Skin epidermis (tissue), 12 donors: ENCODE measurements at regions not wholly inside any gene's neighbourhood (a gene's known extent, or its start where the extent isn't known, plus 50 kb on each side); places are given as distances from the start of the nearest gene placed in this dataset.
"Not testable (repeated sequence)": the region's sequence is repeated elsewhere in the genome, so short reads cannot be mapped to it uniquely, and the experiment has no call there.

ENCODE experiments used
- H3K27ac ChIP-seq, 21 experiments: fragments of 200-600 bp; sonication (generic) in 11 of 21; one replicate each; pipeline ENCODE4 v1.5.0; 2020; ENCODE audit warnings: mild to moderate bottlenecking in 3 of 21, inconsistent platforms in 2 of 21, moderate library complexity in 2 of 21
- H3K4me3 ChIP-seq, 7 experiments: fragments of 200-600 bp; sonication (generic) in 2 of 7; one replicate each; pipeline ENCODE4 v1.5.0; 2020; ENCODE audit warnings: inconsistent platforms in 2 of 7, mild to moderate bottlenecking in 2 of 7, moderate library complexity in 1 of 7

GRCh38 chr4:67342291-67342690 lies 203.0 kb downstream of the CENPC start:
- Histone ChIP-seq H3K27ac (no peak overlapping the region), H3K4me3 (no peak overlapping the region)

DNA sequence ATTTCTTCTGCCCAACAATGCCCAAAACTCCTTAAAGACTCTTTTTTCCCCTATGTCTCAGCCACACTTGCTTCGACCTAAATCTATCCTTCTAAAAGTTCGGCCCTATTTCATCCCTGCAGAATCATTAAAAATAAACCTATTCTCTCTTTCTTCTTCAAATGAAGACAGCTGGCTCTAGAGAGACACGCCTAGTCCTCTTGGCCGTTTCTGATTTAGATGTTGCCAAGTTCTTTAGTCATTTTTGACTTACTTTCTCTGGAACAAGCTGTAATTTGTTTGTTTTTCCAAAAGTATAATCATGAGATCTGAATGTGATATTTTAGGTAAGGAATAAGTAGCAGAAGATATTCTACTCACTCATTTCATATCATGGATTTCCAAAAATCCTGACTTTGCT lies 211.6 kb downstream of the CENPC start:
- Histone ChIP-seq H3K27ac (no peak overlapping the region), H3K4me3 (no peak overlapping the region)

- H3K27ac ChIP-seq = no peak overlapping the region
- no peak overlapping the region for H3K4me3 ChIP-seq
Measured at GRCh38 chr4:67332627-67333026, 212.7 kb downstream of the CENPC start.

DNA sequence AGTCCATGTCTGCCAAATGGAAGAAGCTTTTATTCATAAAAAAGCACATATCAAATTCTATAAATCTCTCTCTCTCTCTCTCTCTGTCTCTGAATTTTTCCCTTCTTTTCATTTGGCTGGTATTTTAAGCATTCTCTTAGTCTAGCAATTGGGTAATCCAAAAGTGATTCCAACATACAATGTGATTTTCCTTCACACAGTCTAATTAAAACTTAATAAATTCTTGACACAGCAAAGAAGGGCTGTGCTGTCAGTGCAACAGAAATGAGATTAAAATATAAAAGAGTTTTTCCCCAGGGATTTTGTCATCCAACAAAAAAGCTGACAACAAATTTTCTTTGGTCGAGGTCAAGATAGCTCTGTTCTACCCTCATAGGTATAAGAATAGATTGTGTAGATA lies 216.9 kb downstream of the CENPC start:
- Histone ChIP-seq H3K4me3 (no peak overlapping the region), H3K27ac (no peak overlapping the region)

DNA sequence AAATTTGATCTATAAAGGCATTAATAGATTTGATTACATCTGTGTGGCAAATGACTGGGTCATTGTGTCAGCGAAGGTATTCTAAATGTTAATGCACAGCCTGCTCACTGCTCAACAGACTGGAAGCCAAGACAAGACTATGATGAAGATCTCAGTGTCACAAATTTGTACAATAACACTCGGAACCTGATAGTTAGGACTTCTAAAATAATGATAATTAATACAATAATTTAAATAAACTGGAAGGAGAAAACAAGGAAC lies 217.4 kb downstream of the CENPC start:
- H3K27ac ChIP-seq = no peak overlapping the region
- H3K4me3 ChIP-seq = no peak overlapping the region

- H3K4me3 ChIP-seq = no peak overlapping the region
- no peak overlapping the region for H3K27ac ChIP-seq
Measured at GRCh38 chr4:67327245-67328017, 217.9 kb downstream of the CENPC start.

GRCh38 chr4:67325791-67326190 lies 219.5 kb downstream of the CENPC start:
- no peak overlapping the region for H3K4me3 ChIP-seq
- H3K27ac ChIP-seq = no peak overlapping the region

GRCh38 chr4:67320645-67321044 lies 224.7 kb downstream of the CENPC start:
- Histone ChIP-seq H3K4me3 (no peak overlapping the region), H3K27ac (no peak overlapping the region)

DNA sequence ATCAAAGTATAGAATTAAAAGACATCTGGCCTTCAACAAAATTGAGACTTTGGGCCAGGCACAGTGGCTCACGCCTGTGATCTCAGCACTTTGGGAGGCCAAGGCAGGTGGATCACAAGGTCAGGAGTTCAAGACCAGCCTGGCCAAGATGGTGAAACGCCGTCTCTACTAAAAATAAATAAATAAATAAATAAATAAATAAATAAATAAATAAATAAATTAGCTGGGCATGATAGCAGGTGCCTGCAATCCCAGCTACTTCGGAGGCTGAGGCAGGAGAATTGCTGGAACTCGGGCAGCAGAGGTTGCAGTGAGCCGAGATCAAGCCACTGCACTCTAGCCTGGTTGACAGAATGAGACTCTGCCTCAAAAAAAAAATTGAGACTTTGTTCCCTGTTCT lies 225.7 kb downstream of the CENPC start:
- H3K4me3 ChIP-seq, H3K27ac ChIP-seq: not testable (repeated sequence)

DNA sequence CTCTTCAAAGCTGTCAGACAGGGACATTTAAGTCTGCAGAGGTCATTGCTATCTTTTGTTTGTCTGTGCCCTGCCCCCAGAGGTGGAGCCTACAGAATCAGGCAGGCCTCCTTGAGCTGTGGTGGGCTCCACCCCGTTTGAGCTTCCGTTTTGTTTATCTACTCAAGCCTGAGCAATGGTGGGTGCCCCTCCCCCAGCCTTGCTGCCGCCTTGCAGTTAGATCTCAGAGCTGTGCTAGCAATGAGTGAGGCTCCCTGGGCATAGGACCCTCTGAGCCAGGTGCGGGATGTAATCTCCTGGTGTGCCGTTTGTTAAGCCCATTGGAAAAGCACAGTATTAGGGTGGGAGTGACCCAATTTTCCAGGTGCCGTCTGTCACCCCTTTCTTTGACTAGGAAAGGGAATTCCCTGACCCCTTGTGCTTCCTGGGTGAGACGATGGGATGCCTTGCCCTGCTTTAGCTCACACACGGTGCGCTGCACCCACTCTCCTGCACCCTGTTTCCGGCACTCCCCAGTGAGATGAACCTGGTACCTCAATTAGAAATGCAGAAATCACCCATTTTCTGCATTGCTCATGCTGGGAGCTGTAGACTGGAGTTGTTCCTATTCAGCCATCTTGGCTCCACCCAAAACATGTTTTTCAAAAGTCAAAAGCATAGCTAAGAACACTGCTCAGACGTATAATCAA lies 244.7 kb downstream of the CENPC start:
- not testable (repeated sequence) for H3K27ac ChIP-seq, H3K4me3 ChIP-seq

DNA sequence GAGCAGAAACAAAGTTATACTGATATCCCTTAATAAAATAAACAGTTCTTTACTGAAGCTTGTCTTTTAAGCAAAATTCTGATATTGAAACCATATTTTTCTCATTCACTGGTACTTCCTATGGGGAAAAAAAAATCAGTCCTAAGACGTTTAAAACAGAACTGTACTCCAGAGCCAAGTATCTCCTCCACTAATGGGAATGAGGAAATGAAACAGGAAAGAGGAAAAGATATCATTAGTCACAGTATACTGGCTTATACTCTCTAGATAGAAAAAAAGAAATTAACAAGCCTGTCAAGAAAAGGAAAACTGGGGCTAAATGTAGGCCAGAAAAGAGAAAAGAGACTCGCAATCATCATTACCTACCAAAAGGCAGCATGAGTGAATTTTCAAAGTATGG lies 252.7 kb downstream of the CENPC start:
- no peak overlapping the region for H3K27ac ChIP-seq

GRCh38 chr4:67292045-67292444 lies 253.3 kb downstream of the CENPC start:
- H3K4me3 ChIP-seq = no peak overlapping the region
- no peak overlapping the region for H3K27ac ChIP-seq

More for the DNA sequence above, 252.7 kb downstream of the CENPC start:
- no peak overlapping the region for H3K4me3 ChIP-seq

DNA sequence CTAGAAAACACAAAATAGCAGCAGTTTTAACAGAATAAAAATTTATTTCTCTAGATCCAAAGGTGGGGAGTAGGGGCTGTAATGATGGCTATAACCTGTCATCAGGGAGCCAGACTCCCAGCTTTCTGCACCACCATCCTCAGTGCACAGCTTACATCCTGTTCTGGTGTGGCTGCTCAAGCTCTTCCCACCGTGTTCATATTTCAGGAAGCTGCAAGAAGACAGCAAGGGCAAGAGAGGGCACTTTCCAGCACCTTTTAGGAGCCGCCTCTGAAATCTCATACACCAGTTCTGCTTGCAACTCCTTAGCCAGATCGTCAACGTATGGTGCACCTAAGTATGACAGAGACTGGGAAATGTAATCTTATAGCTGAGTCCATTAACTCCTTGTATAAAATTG lies 253.7 kb downstream of the CENPC start:
- Histone ChIP-seq H3K4me3 (no peak overlapping the region), H3K27ac (no peak overlapping the region)

- no peak overlapping the region for H3K27ac ChIP-seq
Measured at GRCh38 chr4:67288964-67289363, 256.3 kb downstream of the CENPC start.

DNA sequence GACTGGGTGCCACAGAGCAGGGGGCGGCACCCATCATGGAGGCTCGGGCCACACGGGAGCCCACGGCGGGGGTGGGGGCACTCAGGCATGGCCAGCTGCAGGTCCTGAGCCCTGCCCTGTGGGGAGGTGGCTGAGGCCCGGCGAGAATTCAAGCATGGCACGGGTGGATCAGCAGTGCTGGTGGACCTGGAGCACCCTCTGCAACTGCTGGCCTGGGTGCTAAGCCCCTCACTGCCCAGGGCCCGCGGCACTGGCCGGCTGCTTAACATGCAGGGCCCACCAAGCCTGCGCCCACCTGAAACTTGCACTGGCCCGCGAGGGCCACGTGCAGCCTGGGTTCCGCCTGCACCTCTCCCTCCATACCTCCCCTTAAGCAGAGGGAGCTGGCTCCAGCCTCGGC lies 258.6 kb downstream of the CENPC start:
- Histone ChIP-seq H3K4me3 (no peak overlapping the region), H3K27ac (no peak overlapping the region)

More at GRCh38 chr4:67288964-67289363, 256.3 kb downstream of the CENPC start:
- no peak overlapping the region for H3K4me3 ChIP-seq

- H3K27ac ChIP-seq = no peak overlapping the region
- no peak overlapping the region for H3K4me3 ChIP-seq
Measured at GRCh38 chr4:67282749-67283148, 262.6 kb downstream of the CENPC start.

- H3K27ac ChIP-seq = no peak overlapping the region
- H3K4me3 ChIP-seq = no peak overlapping the region
Measured at GRCh38 chr4:67275179-67275750, 270.0 kb downstream of the CENPC start.

- not testable (repeated sequence) for H3K4me3 ChIP-seq, H3K27ac ChIP-seq
Measured at GRCh38 chr4:67274671-67275070, 270.6 kb downstream of the CENPC start.

GRCh38 chr4:67273666-67274065 lies 271.6 kb downstream of the CENPC start:
- Histone ChIP-seq H3K27ac (no peak overlapping the region), H3K4me3 (no peak overlapping the region)

DNA sequence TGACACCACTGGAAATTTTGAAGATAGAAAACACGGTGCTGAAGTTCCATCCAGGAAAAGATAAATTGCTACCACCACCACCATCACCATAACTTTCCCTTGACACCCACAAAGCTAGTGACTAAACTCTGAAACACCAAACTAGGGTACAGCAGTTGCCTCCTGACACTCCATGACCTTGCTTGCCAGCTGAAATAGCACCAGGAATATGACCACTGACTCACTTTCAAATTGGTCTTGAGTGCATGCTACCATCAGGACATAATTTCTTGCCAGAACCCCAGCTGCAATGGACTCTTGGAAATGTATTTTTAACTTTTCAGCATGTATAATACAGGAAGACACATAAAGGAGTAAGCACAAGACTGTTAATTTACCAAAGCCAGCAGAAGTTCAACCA lies 283.3 kb downstream of the CENPC start:
- H3K4me3 ChIP-seq = no peak overlapping the region
- H3K27ac ChIP-seq = no peak overlapping the region

GRCh38 chr4:67256388-67257043 lies 288.8 kb downstream of the CENPC start:
- H3K27ac ChIP-seq = no peak overlapping the region
- no peak overlapping the region for H3K4me3 ChIP-seq
